SK-N-SH (cell line): ENCODE measurements at regions not wholly inside any gene's neighbourhood (a gene's known extent, or its start where the extent isn't known, plus 50 kb on each side); places are given as distances from the start of the nearest gene placed in this dataset.
A peak's percentile ranks its signal among the peaks of the same experiment; 100 is the strongest.

Experiments
- CTCF ChIA-PET: fragments of 300-600, 350-600 bp; formaldehyde crosslinking; extraction: SDS; loops from one replicate; lab custom pipeline; 2021; lab: Yijun Ruan, JAX
- POLR2A ChIA-PET: fragments of 350-600 bp; sonication (Branson Sonifier 250); formaldehyde crosslinking; extraction: SDS; loops from one replicate; lab custom pipeline; 2020; ENCODE audit warnings: antibody characterized with exemption, inconsistent platforms; lab: Yijun Ruan, JAX
- DNase-seq: peaks from one replicate; pipeline ENCODE4 v3.0.0; 2012
- H2AFZ ChIP-seq: fragments of 200-600 bp; sonication (generic); 2 replicates; pipeline ENCODE4 v1.8.1; 2016; ENCODE audit warnings: antibody characterized with exemption, mild to moderate bottlenecking, low read depth
- H3F3A ChIP-seq: fragments of 200-600 bp; sonication (generic); replicated peaks from 2 replicates; pipeline ENCODE3; 2016; ENCODE audit warnings: antibody characterized with exemption, mild to moderate bottlenecking; ENCODE audit not compliant: insufficient read depth
- H3K27ac ChIP-seq, 2 experiments: fragments of 200-500 bp in 1 of 2; fragments of 200-600 bp in 1 of 2; sonication (Bioruptor generic) in 1 of 2; sonication (generic), shearing (Covaris generic) in 1 of 2; 2 replicates each; pipeline versions ENCODE4 v1.5.1 to v1.6.1; 2014 to 2016; ENCODE audit warnings: low read depth in 2 of 2, inconsistent platforms in 1 of 2, low read length in 1 of 2, mild to moderate bottlenecking in 1 of 2, mixed read lengths in 1 of 2
- H3K27me3 ChIP-seq: fragments of 200-600 bp; sonication (generic), shearing (Covaris generic); 2 replicates; pipeline ENCODE4 v1.6.1; 2016; ENCODE audit warnings: mixed run types; ENCODE audit not compliant: insufficient read depth
- H3K36me3 ChIP-seq, 2 experiments: fragments of 200-500 bp in 1 of 2; fragments of 200-600 bp in 1 of 2; sonication (Bioruptor generic) in 1 of 2; sonication (generic) in 1 of 2; replicated peaks in 1 of 2; 2 replicates each; pipeline versions ENCODE3 to v1.5.1; 2014 to 2016; ENCODE audit warnings: low read length in 1 of 2, mild to moderate bottlenecking in 1 of 2; ENCODE audit not compliant: insufficient read depth in 2 of 2, control insufficient read depth in 1 of 2
- H3K4me1 ChIP-seq, 2 experiments: fragments of 200-500 bp in 1 of 2; fragments of 200-600 bp in 1 of 2; sonication (Bioruptor generic) in 1 of 2; sonication (generic), shearing (Covaris generic) in 1 of 2; 2 replicates each; pipeline versions ENCODE4 v1.5.1 to v1.6.1; 2014 to 2016; ENCODE audit warnings: low read depth in 1 of 2, low read length in 1 of 2, mixed run types in 1 of 2; ENCODE audit not compliant: insufficient read depth in 2 of 2, control insufficient read depth in 1 of 2
- H3K4me2 ChIP-seq: fragments of 200-600 bp; sonication (generic), shearing (Covaris generic); 2 replicates; pipeline ENCODE4 v1.6.1; 2017; ENCODE audit warnings: mixed run types
- H3K4me3 ChIP-seq, 2 experiments: fragments of 200-500 bp in 1 of 2; fragments of 200-600 bp in 1 of 2; sonication (Bioruptor generic) in 1 of 2; sonication (generic), shearing (Covaris generic) in 1 of 2; 2 replicates each; pipeline versions ENCODE4 v1.5.1 to v1.8.1; 2014 to 2016; ENCODE audit warnings: low read depth in 2 of 2, inconsistent platforms in 1 of 2, low read length in 1 of 2, mild to moderate bottlenecking in 1 of 2, mixed read lengths in 1 of 2, moderate library complexity in 1 of 2
- H3K79me2 ChIP-seq: fragments of 200-600 bp; sonication (generic); 2 replicates; pipeline ENCODE4 v1.8.1; 2017; ENCODE audit warnings: mild to moderate bottlenecking; ENCODE audit not compliant: insufficient read depth
- H3K9ac ChIP-seq: fragments of 200-600 bp; sonication (generic); 2 replicates; pipeline ENCODE4 v1.6.1; 2017; ENCODE audit warnings: mixed run types
- H3K9me2 ChIP-seq: fragments of 200-600 bp; sonication (generic); 2 replicates; pipeline ENCODE4 v1.6.1; 2017; ENCODE audit warnings: mixed run types
- H3K9me3 ChIP-seq: fragments of 200-600 bp; sonication (generic); 2 replicates; pipeline ENCODE4 v1.6.1; 2017; ENCODE audit warnings: mixed run types, mild to moderate bottlenecking, moderate library complexity
- H4K20me1 ChIP-seq: fragments of 200-600 bp; sonication (generic); 2 replicates; pipeline ENCODE4 v1.6.1; 2017; ENCODE audit warnings: mild to moderate bottlenecking, mixed run types; ENCODE audit not compliant: insufficient read depth
- CHD2 ChIP-seq: fragments of 150-350 bp; IDR thresholded peaks from 2 replicates; pipeline ENCODE4 v1.6.1; 2018; ENCODE audit warnings: low read length; ENCODE audit not compliant: partially characterized antibody
- EP300 ChIP-seq, 2 experiments: IDR thresholded peaks; 2 replicates each; pipeline versions ENCODE4 v1.4.0 to v1.6.1; 2012; ENCODE audit warnings: borderline replicate concordance in 1 of 2, low read depth in 1 of 2, low read length in 1 of 2
- FOSL2 ChIP-seq: IDR thresholded peaks from 2 replicates; pipeline ENCODE4 v1.4.0; 2012; ENCODE audit warnings: low read depth, mild to moderate bottlenecking, moderate library complexity, borderline replicate concordance
- GABPA ChIP-seq: IDR thresholded peaks from 2 replicates; pipeline ENCODE4 v1.4.0; 2012; ENCODE audit warnings: low read depth, mild to moderate bottlenecking
- GATA2 ChIP-seq: sonication (generic); formaldehyde crosslinking; IDR thresholded peaks from 2 replicates; pipeline ENCODE4 v1.5.0; 2020; ENCODE audit warnings: mild to moderate bottlenecking, missing genetic modification reagents
- JUND ChIP-seq: IDR thresholded peaks from 2 replicates; pipeline ENCODE4 v1.4.0; 2012
- MEF2A ChIP-seq: IDR thresholded peaks from 2 replicates; pipeline ENCODE4 v1.4.0; 2012; ENCODE audit warnings: low read depth, borderline replicate concordance
- NFIC ChIP-seq: IDR thresholded peaks from 2 replicates; pipeline ENCODE4 v1.4.0; 2012; ENCODE audit warnings: borderline replicate concordance
- NRF1 ChIP-seq: IDR thresholded peaks from 2 replicates; pipeline ENCODE4 v1.6.1; 2012; ENCODE audit warnings: low read depth, mild to moderate bottlenecking, low read length
- PBX3 ChIP-seq: IDR thresholded peaks from 2 replicates; pipeline ENCODE4; 2012
- POLR2AphosphoS5 ChIP-seq: IDR thresholded peaks from 2 replicates; pipeline ENCODE4 v1.6.1; 2012; ENCODE audit warnings: low read depth, low read length
- RXRA ChIP-seq: IDR thresholded peaks from 2 replicates; pipeline ENCODE4 v1.4.0; 2012; ENCODE audit warnings: low read depth, mild to moderate bottlenecking, borderline replicate concordance
- SIN3A ChIP-seq: IDR thresholded peaks from 2 replicates; pipeline ENCODE4 v1.6.1; 2012; ENCODE audit warnings: low read depth, mild to moderate bottlenecking, low read length, moderate library complexity, borderline replicate concordance
- SMC3 ChIP-seq: IDR thresholded peaks from 2 replicates; pipeline ENCODE4 v1.6.1; 2012; ENCODE audit warnings: low read depth, low read length, improper control_type of control experiment
- TCF12 ChIP-seq: IDR thresholded peaks from 2 replicates; pipeline ENCODE4 v1.4.0; 2012
- TEAD4 ChIP-seq: IDR thresholded peaks from 2 replicates; pipeline ENCODE4 v1.4.0; 2012; ENCODE audit warnings: mild to moderate bottlenecking, borderline replicate concordance; ENCODE audit not compliant: insufficient read depth
- YY1 ChIP-seq: IDR thresholded peaks from 2 replicates; pipeline ENCODE4 v1.4.0; 2012; ENCODE audit warnings: low read depth, mild to moderate bottlenecking
- ZBTB33 ChIP-seq: IDR thresholded peaks from 2 replicates; pipeline ENCODE4 v1.4.0; 2012; ENCODE audit warnings: low read depth, borderline replicate concordance
- WGBS: methylation state at CpG from one replicate; pipeline ENCODE4 v1.1.6; 2017; ENCODE audit warnings: low lambda C conversion rate; 5-methylcytosine and 5-hydroxymethylcytosine counted together
- TF ChIP-seq, protein P1 (sequence below): IDR thresholded peaks from 2 replicates; pipeline ENCODE4 v1.4.0; 2012; ENCODE audit warnings: low read depth, borderline replicate concordance

DNA sequence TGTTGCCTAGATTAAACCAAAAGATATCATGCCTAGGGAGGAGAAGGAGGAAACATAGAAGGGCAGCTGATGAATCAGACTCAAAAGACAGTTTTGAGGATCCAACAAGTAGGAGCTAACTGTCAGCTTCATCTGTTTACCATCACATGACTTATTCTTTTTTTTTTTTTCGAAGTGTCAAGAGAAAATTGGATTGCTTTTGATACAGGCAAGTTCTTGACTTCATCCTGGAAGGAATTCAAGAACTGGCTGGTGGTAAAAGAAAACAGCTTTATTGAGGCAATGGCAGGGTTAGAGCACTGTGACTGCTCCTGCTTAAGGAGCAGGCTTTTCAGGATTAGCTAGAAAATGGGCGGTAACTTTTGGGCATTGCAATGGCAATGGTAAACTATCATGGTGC, 227.5 kb upstream of the KCNMB2 start:
- Histone ChIP-seq H3F3A (peaks cover 5% of the 10 kb centered on the region), H3K27me3 (no peaks in the 10 kb centered on the region), H4K20me1 (no peaks in the 10 kb centered on the region), H2AFZ (no peak overlapping the region), H3K9me2 (no peaks in the 10 kb centered on the region), H3K4me2 (no peak overlapping the region), H3K36me3 (no peaks in the 10 kb centered on the region), H3K9me3 (no peaks in the 10 kb centered on the region), H3K4me1 (peaks cover 0 to 7% of the 10 kb centered on the region in 2 experiments; a peak in 2 of 4 replicates), H3K79me2 (no peaks in the 10 kb centered on the region), H3K4me3 (no peak overlapping the region), H3K9ac (no peak overlapping the region), H3K27ac (peak overlapping the region in 1 of 2 experiments; percentile 43; a peak in 3 of 4 replicates)
- TF ChIP-seq RXRA (peak; percentile 6; the same call in 1 of the 2 replicates), YY1 (no peak), JUND (peak; percentile 63), GABPA (no peak), EP300 (IDR thresholded peaks at IDR 0.05; ENCODE audit: borderline replicate concordance in 1 of 2, low read depth in 1 of 2, low read length in 1 of 2) (peak in 1 of 2 experiments; percentile 70; a peak in 1 of 4 replicates), PBX3 (peak; percentile 82), TCF12 (peak; percentile 88), SMC3 (no peak), POLR2AphosphoS5 (no peak; the same call in 1 of the 2 replicates), NFIC (peak; percentile 51; the same call in 1 of the 2 replicates), ZBTB33 (0 out of 2 replicates have a peak, but pooled peaks have one; percentile 50), GATA2 (CRISPR knock-in tag) (no peak), TEAD4 (peak; percentile 64; the same call in 1 of the 2 replicates), CHD2 (no peak), MEF2A (0 out of 2 replicates have a peak, but pooled peaks have one; percentile 15), SIN3A (0 out of 2 replicates have a peak, but pooled peaks have one; percentile 39), FOSL2 (peak; percentile 40), NRF1 (no peak)
- TF ChIP-seq, protein P1, sequence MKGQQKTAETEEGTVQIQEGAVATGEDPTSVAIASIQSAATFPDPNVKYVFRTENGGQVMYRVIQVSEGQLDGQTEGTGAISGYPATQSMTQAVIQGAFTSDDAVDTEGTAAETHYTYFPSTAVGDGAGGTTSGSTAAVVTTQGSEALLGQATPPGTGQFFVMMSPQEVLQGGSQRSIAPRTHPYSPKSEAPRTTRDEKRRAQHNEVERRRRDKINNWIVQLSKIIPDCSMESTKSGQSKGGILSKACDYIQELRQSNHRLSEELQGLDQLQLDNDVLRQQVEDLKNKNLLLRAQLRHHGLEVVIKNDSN: peak; percentile 74
- ChIA-PET POLR2A (no interaction called here), CTCF (no interaction called here)
- no peak for DNase-seq
- WGBS: 67% methylated on average over 2 of the region's 2 CpGs
